Breast epithelium (tissue), 4 donors: ENCODE measurements at regions not wholly inside any gene's neighbourhood (a gene's known extent, or its start where the extent isn't known, plus 50 kb on each side); places are given as distances from the start of the nearest gene placed in this dataset.

Source experiments
- DNase-seq, 2 donors: peaks; one replicate each; pipeline ENCODE4 v3.0.0-alpha.2; 2019; ENCODE audit warnings: low spot score in 2 of 2
- H3K27ac ChIP-seq, 2 donors: fragments of 200-600 bp; sonication (generic) in 1 of 2; one replicate each; pipeline ENCODE4 v1.5.1; 2016 to 2019; ENCODE audit warnings: mild to moderate bottlenecking in 1 of 2
- H3K27me3 ChIP-seq, 2 donors: fragments of 200-600 bp; sonication (generic) in 1 of 2; one replicate each; pipeline versions ENCODE4 v1.5.1 to v1.6.0; 2017 to 2019; ENCODE audit warnings: control low read depth in 1 of 2, mild to moderate bottlenecking in 1 of 2
- H3K36me3 ChIP-seq: fragments of 200-600 bp; one replicate; pipeline ENCODE4 v1.5.1; 2019
- H3K4me1 ChIP-seq, 2 donors: fragments of 200-600 bp; sonication (generic); one replicate each; pipeline ENCODE4 v1.5.1; 2016 to 2019; ENCODE audit warnings: control low read depth in 1 of 2
- H3K4me3 ChIP-seq, 3 donors: fragments of 200-600 bp; sonication (generic); 1 replicate in 2 of 3; 2 replicates in 1 of 3; pipeline ENCODE4 v1.5.1; 2016 to 2019; ENCODE audit warnings: mild to moderate bottlenecking in 3 of 3, moderate library complexity in 2 of 3
- H3K9me3 ChIP-seq, 2 donors: fragments of 200-600 bp; sonication (generic) in 1 of 2; one replicate each; pipeline ENCODE4 v1.5.1; 2016 to 2019; ENCODE audit warnings: control low read depth in 1 of 2
- POLR2A ChIP-seq: fragments of 450-650 bp; IDR thresholded peaks from one replicate; pipeline ENCODE4 v1.6.1; 2016; ENCODE audit warnings: antibody characterized with exemption, mild to moderate bottlenecking, moderate library complexity
- POLR2AphosphoS5 ChIP-seq, 3 donors: sonication (generic); formaldehyde crosslinking; IDR thresholded peaks; one replicate each; pipeline ENCODE4 v1.6.1; 2017; ENCODE audit warnings: antibody characterized with exemption in 3 of 3
- intact Hi-C: fragments of 100-400 bp; cut with DNase I; formaldehyde crosslinking; loops from one replicate; pipeline ENCODE4 v1.15.1; 2023; ENCODE audit warnings: low total_unique reads
- TF ChIP-seq, protein P1 (sequence below), 3 donors: fragments of 450-650 bp; IDR thresholded peaks; one replicate each; pipeline ENCODE4 v1.5.1; 2016 to 2017; ENCODE audit warnings: antibody characterized with exemption in 3 of 3, mild to moderate bottlenecking in 3 of 3, moderate library complexity in 3 of 3

DNA sequence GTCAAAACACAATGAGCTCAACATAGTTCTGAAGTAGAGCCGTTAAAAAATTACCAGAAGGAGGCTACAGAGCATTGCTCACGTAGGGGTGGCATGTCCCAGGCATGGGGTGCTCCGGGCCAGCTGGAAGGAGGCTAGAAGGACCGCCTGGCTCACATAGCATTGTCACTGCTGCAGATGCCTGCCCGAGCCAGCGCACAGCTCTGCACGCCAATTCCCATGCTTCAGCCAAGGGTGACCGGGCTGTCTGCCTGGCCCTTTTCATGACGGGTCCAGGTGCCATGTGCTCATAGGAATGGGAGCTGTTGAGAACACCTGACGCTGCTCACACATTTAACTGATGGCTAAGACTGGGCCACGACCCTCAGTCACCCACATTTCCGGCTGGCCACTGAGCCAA, 228.9 kb upstream of the FOXF1 start:
- Histone ChIP-seq H3K27ac (no peak overlapping the region), H3K9me3 (no peaks in the 10 kb centered on the region), H3K36me3 (no peaks in the 10 kb centered on the region), H3K4me1 (no peaks in the 10 kb centered on the region), H3K4me3 (no peak overlapping the region), H3K27me3 (peaks cover 0 to 58% of the 10 kb centered on the region in 2 donors)
- intact Hi-C loops = no loop called here
- no peak for TF ChIP-seq POLR2AphosphoS5 (IDR thresholded peaks at IDR 0.05)
- TF ChIP-seq POLR2A = no peak
- TF ChIP-seq, protein P1, sequence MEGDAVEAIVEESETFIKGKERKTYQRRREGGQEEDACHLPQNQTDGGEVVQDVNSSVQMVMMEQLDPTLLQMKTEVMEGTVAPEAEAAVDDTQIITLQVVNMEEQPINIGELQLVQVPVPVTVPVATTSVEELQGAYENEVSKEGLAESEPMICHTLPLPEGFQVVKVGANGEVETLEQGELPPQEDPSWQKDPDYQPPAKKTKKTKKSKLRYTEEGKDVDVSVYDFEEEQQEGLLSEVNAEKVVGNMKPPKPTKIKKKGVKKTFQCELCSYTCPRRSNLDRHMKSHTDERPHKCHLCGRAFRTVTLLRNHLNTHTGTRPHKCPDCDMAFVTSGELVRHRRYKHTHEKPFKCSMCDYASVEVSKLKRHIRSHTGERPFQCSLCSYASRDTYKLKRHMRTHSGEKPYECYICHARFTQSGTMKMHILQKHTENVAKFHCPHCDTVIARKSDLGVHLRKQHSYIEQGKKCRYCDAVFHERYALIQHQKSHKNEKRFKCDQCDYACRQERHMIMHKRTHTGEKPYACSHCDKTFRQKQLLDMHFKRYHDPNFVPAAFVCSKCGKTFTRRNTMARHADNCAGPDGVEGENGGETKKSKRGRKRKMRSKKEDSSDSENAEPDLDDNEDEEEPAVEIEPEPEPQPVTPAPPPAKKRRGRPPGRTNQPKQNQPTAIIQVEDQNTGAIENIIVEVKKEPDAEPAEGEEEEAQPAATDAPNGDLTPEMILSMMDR (IDR thresholded peaks at IDR 0.05) = no peak
- no peak for DNase-seq

DNA sequence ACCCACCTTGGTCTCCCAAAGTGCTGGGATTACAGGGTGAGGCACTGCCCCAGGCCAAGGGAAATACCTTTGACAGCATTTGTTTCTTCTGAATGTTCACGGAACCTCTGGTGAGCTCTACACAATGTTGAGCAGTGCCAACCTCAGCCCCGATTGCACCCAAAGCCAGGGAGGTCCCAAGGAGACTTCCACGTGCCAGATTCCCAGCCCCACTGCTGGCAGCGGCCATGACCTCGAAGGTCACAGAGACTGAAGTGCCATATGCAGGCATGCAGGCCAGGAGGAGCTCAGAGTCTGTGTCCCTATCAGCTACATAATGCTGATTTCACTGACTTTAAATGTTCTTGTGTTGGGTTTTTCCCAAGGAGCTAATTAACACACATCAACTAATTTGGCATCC, 226.4 kb upstream of the FOXF1 start:
- no peak for DNase-seq
- Histone ChIP-seq H3K4me1 (no peaks in the 10 kb centered on the region), H3K9me3 (no peaks in the 10 kb centered on the region), H3K36me3 (no peaks in the 10 kb centered on the region), H3K27me3 (peaks cover 5 to 72% of the 10 kb centered on the region in 2 donors), H3K4me3 (no peak overlapping the region), H3K27ac (no peak overlapping the region)
- no peak for TF ChIP-seq POLR2AphosphoS5 (IDR thresholded peaks at IDR 0.05)
- TF ChIP-seq, protein P1 (IDR thresholded peaks at IDR 0.05) = no peak
- no peak for TF ChIP-seq POLR2A
- intact Hi-C loops = no loop called here

DNA sequence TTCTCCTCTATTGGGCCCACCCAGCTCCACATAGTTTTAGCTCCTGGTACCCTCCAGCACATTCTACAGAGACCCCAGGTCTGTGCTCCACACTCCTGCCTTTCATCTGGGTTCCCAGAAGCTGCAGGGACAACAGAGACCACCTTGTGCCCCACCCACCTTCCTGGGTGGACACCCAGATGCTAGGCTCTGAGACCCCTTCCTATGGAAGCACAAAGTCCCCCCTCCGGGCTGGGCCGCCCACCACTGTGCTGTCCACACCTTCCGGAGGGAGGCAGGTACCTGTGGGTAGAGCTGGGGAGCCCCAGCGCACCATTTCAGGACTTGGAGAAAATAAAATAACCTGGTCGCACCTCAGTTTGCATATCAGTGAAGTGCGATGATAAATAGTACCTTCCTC, 224.9 kb upstream of the FOXF1 start:
- Histone ChIP-seq H3K27me3 (peaks cover 5 to 83% of the 10 kb centered on the region in 2 donors), H3K27ac (no peak overlapping the region), H3K9me3 (no peaks in the 10 kb centered on the region), H3K4me3 (no peak overlapping the region), H3K4me1 (no peaks in the 10 kb centered on the region), H3K36me3 (no peaks in the 10 kb centered on the region)
- no peak for DNase-seq
- intact Hi-C loops = no loop called here
- TF ChIP-seq, protein P1 (IDR thresholded peaks at IDR 0.05) = no peak
- TF ChIP-seq POLR2AphosphoS5 (IDR thresholded peaks at IDR 0.05) = no peak
- no peak for TF ChIP-seq POLR2A

DNA sequence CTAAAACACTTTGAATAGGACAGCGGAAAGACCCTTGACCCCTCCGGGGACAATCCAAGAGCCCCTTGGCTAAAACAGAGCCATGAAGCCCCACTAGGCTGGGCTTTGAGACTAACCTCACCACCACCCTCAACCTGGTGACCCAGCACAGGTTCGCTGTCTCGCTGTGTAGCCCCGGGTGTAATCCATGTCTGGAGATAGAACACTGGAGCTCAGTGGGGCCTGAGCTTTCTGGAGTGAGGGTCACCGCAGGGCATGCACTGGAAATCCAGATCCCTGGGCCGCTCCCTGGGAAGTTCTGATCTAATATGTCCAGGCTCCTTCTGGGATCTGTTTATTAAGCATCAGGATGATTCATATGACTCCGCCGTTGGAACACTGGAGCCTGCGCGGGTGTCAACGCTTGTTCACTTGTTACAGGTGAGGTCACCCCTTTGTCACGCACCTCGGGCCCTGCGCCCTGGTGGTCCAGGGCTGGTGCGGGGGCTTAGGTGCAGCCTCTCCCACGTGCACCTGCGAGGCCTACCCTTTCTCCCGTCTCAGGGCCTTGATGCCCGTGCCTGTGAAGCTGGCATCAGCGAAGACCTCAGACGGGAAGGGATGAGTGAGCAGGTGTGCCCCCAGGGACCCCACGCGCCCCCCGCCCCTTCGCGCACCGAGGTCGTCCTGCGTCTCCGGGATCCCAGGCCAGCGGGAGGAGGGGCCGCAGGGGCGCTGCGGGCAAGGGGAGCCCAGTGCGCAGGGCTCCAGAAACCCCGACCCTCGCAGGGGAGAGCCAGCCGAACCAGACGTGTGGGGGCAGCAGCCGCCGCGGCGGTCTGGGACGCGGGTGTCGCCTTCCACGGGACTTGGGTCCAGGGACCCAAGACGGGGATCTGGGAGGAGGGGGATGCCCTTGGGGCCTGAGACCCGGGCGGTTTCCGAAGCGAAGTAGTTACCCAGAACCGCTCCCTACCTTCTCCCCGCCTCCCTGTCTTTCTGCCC, 224.1 kb upstream of the FOXF1 start:
- Histone ChIP-seq H3K27me3 (peaks cover 5 to 91% of the 10 kb centered on the region in 2 donors), H3K9me3 (no peaks in the 10 kb centered on the region), H3K27ac (no peak overlapping the region), H3K4me3 (no peak overlapping the region), H3K4me1 (no peaks in the 10 kb centered on the region), H3K36me3 (no peaks in the 10 kb centered on the region)
- TF ChIP-seq, protein P1 (IDR thresholded peaks at IDR 0.05) = no peak
- TF ChIP-seq POLR2AphosphoS5 (IDR thresholded peaks at IDR 0.05) (no peak), POLR2A (no peak)
- intact Hi-C loops = no loop called here
- DNase-seq = no peak

DNA sequence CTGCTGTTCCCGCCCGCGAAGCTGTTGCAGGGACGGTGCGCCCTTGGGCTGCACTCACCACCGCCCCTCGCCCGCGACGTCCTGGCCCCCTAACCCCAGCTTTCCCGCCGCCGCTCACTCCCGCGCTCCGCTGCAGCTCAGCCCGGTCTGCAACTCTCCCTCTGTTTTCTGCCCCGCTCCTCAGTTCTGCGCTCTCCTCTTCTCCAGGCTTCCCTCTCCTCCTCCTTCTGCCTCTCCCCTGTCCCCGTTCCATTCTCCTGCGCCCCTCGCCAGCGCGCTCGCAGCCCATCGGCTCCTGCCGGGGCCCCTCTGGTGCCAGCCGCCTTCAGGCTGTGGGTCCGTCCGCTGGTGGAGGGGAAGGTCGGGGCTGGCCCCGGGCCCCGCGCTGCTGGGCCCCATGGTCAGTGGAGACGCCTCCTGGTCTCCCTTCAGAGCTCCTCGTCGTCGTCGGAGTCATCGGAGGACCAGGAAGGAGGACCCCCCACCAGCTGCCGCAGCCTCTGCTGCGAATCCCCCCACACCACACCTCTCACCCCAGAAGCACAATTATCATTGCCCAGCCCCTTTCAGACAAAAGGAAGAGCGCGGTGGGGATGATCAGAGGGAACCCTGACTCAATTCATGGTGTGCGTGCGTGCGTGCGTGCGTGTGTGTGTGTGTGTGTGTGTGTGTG, 223.2 kb upstream of the FOXF1 start:
- H3K9me3 ChIP-seq = no peaks in the 10 kb centered on the region
- no peak overlapping the region for H3K4me3 ChIP-seq
- TF ChIP-seq, protein P1 (IDR thresholded peaks at IDR 0.05) = no peak
- TF ChIP-seq POLR2AphosphoS5 (IDR thresholded peaks at IDR 0.05) (no peak), POLR2A (no peak)
- no peaks in the 10 kb centered on the region for H3K4me1 ChIP-seq
- H3K27ac ChIP-seq = no peak overlapping the region
- DNase-seq = no peak
- intact Hi-C loops = no loop called here
- peaks cover 5 to 92% of the 10 kb centered on the region in 2 donors for H3K27me3 ChIP-seq
- no peaks in the 10 kb centered on the region for H3K36me3 ChIP-seq
